ENCODE measurements at regions not wholly inside any gene's neighbourhood (a gene's known extent, or its start where the extent isn't known, plus 50 kb on each side); places are given as distances from the start of the nearest gene placed in this dataset.
"Not testable (repeated sequence)": the region's sequence is repeated elsewhere in the genome, so short reads cannot be mapped to it uniquely, and the experiment has no call there.

DNA sequence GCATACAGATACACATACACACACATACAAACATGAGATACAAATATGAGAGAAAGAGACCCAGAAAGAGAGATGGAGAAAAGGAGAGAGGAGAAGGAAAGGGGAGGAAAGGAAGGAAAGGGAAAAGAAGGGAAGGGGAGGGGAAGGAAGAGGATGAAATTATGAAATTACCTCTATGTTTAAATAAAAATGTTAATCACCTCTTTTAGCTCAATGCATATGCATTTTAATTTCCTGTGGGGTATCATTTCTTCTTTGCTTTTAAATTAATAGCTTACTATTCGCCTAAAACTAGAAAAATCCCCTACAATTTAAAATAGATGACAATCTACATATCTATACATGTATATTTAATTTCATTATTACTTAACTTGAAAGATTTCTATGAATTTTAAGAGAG, 958.0 kb upstream of the CNTN5 start:
- 52% methylated on average over 1 of the region's 1 CpG for WGBS
- Histone ChIP-seq H3K9me3 (ENCODE audit: control insufficient read depth in 4 of 4, low read length in 3 of 4) (no peaks in the 10 kb centered on the region), H3K9ac (ENCODE audit: low read depth in 1 of 2, low read length in 2 of 2) (no peak overlapping the region), H3K36me3 (ENCODE audit: control insufficient read depth in 4 of 4, insufficient read depth in 3 of 4, low read depth in 1 of 4, low read length in 3 of 4) (no peaks in the 10 kb centered on the region), H3K4me3 (ENCODE audit: low read depth in 1 of 3, low read length in 3 of 3) (no peak overlapping the region), H3K27ac (ENCODE audit: low read depth in 1 of 2, low read length in 2 of 2) (no peak overlapping the region), H3K27me3 (ENCODE audit: control insufficient read depth in 4 of 4, insufficient read depth in 4 of 4, low read length in 3 of 4) (no peaks in the 10 kb centered on the region), H3K4me1 (ENCODE audit: control insufficient read depth in 4 of 4, insufficient read depth in 4 of 4, low read length in 3 of 4) (no peaks in the 10 kb centered on the region)
- DNase-seq (ENCODE audit: low spot score) = no peak
- no peak for TF ChIP-seq SP1 (IDR thresholded peaks at IDR 0.05)
- TF ChIP-seq FOXA1 (IDR thresholded peaks at IDR 0.05) = no peak
- TF ChIP-seq GABPA (IDR thresholded peaks at IDR 0.05 in 1 of 2, conservative IDR thresholded peaks at IDR 0.05 in 1 of 2) = no peak
- TF ChIP-seq HNF4G (IDR thresholded peaks at IDR 0.05) = no peak
- TF ChIP-seq, protein P1, sequence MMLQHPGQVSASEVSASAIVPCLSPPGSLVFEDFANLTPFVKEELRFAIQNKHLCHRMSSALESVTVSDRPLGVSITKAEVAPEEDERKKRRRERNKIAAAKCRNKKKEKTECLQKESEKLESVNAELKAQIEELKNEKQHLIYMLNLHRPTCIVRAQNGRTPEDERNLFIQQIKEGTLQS (IDR thresholded peaks at IDR 0.05) = no peak
- TF ChIP-seq, protein P2, sequence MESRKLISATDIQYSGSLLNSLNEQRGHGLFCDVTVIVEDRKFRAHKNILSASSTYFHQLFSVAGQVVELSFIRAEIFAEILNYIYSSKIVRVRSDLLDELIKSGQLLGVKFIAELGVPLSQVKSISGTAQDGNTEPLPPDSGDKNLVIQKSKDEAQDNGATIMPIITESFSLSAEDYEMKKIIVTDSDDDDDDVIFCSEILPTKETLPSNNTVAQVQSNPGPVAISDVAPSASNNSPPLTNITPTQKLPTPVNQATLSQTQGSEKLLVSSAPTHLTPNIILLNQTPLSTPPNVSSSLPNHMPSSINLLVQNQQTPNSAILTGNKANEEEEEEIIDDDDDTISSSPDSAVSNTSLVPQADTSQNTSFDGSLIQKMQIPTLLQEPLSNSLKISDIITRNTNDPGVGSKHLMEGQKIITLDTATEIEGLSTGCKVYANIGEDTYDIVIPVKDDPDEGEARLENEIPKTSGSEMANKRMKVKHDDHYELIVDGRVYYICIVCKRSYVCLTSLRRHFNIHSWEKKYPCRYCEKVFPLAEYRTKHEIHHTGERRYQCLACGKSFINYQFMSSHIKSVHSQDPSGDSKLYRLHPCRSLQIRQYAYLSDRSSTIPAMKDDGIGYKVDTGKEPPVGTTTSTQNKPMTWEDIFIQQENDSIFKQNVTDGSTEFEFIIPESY (IDR thresholded peaks at IDR 0.05) = no peak
- TF ChIP-seq, protein P3, sequence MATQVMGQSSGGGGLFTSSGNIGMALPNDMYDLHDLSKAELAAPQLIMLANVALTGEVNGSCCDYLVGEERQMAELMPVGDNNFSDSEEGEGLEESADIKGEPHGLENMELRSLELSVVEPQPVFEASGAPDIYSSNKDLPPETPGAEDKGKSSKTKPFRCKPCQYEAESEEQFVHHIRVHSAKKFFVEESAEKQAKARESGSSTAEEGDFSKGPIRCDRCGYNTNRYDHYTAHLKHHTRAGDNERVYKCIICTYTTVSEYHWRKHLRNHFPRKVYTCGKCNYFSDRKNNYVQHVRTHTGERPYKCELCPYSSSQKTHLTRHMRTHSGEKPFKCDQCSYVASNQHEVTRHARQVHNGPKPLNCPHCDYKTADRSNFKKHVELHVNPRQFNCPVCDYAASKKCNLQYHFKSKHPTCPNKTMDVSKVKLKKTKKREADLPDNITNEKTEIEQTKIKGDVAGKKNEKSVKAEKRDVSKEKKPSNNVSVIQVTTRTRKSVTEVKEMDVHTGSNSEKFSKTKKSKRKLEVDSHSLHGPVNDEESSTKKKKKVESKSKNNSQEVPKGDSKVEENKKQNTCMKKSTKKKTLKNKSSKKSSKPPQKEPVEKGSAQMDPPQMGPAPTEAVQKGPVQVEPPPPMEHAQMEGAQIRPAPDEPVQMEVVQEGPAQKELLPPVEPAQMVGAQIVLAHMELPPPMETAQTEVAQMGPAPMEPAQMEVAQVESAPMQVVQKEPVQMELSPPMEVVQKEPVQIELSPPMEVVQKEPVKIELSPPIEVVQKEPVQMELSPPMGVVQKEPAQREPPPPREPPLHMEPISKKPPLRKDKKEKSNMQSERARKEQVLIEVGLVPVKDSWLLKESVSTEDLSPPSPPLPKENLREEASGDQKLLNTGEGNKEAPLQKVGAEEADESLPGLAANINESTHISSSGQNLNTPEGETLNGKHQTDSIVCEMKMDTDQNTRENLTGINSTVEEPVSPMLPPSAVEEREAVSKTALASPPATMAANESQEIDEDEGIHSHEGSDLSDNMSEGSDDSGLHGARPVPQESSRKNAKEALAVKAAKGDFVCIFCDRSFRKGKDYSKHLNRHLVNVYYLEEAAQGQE (IDR thresholded peaks at IDR 0.05) = no peak
- TF ChIP-seq NR2F2 (IDR thresholded peaks at IDR 0.05) = no peak
- TF ChIP-seq EGR1 (IDR thresholded peaks at IDR 0.05; ENCODE audit: low read depth in 2 of 2) = no peak
- TF ChIP-seq TAF1 (conservative IDR thresholded peaks at IDR 0.05) = no peak
- TF ChIP-seq HNF4A (conservative IDR thresholded peaks at IDR 0.05) = no peak
- TF ChIP-seq, protein P4, sequence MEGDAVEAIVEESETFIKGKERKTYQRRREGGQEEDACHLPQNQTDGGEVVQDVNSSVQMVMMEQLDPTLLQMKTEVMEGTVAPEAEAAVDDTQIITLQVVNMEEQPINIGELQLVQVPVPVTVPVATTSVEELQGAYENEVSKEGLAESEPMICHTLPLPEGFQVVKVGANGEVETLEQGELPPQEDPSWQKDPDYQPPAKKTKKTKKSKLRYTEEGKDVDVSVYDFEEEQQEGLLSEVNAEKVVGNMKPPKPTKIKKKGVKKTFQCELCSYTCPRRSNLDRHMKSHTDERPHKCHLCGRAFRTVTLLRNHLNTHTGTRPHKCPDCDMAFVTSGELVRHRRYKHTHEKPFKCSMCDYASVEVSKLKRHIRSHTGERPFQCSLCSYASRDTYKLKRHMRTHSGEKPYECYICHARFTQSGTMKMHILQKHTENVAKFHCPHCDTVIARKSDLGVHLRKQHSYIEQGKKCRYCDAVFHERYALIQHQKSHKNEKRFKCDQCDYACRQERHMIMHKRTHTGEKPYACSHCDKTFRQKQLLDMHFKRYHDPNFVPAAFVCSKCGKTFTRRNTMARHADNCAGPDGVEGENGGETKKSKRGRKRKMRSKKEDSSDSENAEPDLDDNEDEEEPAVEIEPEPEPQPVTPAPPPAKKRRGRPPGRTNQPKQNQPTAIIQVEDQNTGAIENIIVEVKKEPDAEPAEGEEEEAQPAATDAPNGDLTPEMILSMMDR (IDR thresholded peaks at IDR 0.05; ENCODE audit: low read depth, low read length, missing input control) = no peak

DNA sequence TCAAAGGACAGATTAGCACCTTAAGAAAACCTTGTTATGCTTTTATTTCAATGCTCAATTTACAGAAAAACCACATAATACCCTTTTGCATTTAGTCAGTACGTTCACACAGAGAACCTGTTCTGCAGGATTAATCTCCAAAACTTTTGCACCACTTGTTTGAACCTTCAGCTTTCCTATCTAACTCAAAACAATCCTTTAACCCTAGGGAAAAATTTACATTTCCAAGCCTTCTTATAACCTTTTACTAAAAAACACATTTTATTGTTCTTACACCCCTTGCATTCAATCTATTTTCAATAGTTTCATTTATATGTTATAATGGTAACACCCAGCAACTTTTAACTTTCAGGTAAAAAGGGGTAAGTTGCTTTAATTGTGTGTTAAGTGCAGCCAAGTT, 952.5 kb upstream of the CNTN5 start:
- no peaks in the 10 kb centered on the region for H3K9me3 ChIP-seq (ENCODE audit: control insufficient read depth in 4 of 4, low read length in 3 of 4)
- TF ChIP-seq, protein P3 (IDR thresholded peaks at IDR 0.05) = no peak
- TF ChIP-seq FOXA2 (IDR thresholded peaks at IDR 0.05) (no peak), JUND (IDR thresholded peaks at IDR 0.05) (no peak), FOXA1 (IDR thresholded peaks at IDR 0.05) (no peak)
- TF ChIP-seq, protein P5, sequence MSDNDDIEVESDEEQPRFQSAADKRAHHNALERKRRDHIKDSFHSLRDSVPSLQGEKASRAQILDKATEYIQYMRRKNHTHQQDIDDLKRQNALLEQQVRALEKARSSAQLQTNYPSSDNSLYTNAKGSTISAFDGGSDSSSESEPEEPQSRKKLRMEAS (IDR thresholded peaks at IDR 0.05) = no peak
- TF ChIP-seq, protein P4 (IDR thresholded peaks at IDR 0.05; ENCODE audit: low read depth, low read length, missing input control) = no peak
- 42% methylated on average over 1 of the region's 1 CpG for WGBS
- DNase-seq (ENCODE audit: low spot score) = no peak
- no peaks in the 10 kb centered on the region for H3K27me3 ChIP-seq (ENCODE audit: control insufficient read depth in 4 of 4, insufficient read depth in 4 of 4, low read length in 3 of 4)
- H3K27ac ChIP-seq (ENCODE audit: low read depth in 1 of 2, low read length in 2 of 2) = no peak overlapping the region
- H3K36me3 ChIP-seq (ENCODE audit: control insufficient read depth in 4 of 4, insufficient read depth in 3 of 4, low read depth in 1 of 4, low read length in 3 of 4) = no peaks in the 10 kb centered on the region
- H3K9ac ChIP-seq (ENCODE audit: low read depth in 1 of 2, low read length in 2 of 2) = no peak overlapping the region
- no peaks in the 10 kb centered on the region for H3K4me1 ChIP-seq (ENCODE audit: control insufficient read depth in 4 of 4, insufficient read depth in 4 of 4, low read length in 3 of 4)
- no peak overlapping the region for H3K4me3 ChIP-seq (ENCODE audit: low read depth in 1 of 3, low read length in 3 of 3)

DNA sequence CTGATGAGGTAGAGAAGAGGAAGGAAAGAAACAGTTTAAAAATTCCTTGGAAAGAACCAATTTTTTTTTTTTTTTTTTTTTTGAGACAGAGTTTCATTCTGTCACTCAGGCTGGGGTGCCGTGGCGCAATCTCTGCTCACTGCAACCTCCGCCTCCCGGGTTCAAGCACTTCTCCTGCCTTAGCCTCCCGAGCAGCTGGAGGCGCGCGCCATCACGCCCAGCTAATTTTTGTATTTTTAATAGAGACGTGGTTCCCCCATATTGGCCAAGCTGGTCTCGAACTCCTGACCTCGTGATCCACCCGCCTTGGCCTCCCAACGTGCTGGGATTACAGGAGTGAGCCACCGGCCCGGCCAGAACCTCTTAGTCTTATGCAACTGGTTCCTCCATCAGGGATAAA, 951.6 kb upstream of the CNTN5 start:
- H3K27me3 ChIP-seq (ENCODE audit: control insufficient read depth in 4 of 4, insufficient read depth in 4 of 4, low read length in 3 of 4); H3K4me3 ChIP-seq (ENCODE audit: low read depth in 1 of 3, low read length in 3 of 3); DNase-seq (ENCODE audit: low spot score); H3K27ac ChIP-seq (ENCODE audit: low read depth in 1 of 2, low read length in 2 of 2); H3K36me3 ChIP-seq (ENCODE audit: control insufficient read depth in 4 of 4, insufficient read depth in 3 of 4, low read depth in 1 of 4, low read length in 3 of 4); H3K9ac ChIP-seq (ENCODE audit: low read depth in 1 of 2, low read length in 2 of 2); H3K4me1 ChIP-seq (ENCODE audit: control insufficient read depth in 4 of 4, insufficient read depth in 4 of 4, low read length in 3 of 4); H3K9me3 ChIP-seq (ENCODE audit: control insufficient read depth in 4 of 4, low read length in 3 of 4): not testable (repeated sequence)
- WGBS = 79% methylated on average over 16 of the region's 16 CpGs
